ENCODE measurements at regions not wholly inside any gene's neighbourhood (a gene's known extent, or its start where the extent isn't known, plus 50 kb on each side); places are given as distances from the start of the nearest gene placed in this dataset.

- Histone ChIP-seq H3K27ac (peak overlapping the region; percentile 29 to 65), H3K36me3 (no peaks in the 10 kb centered on the region), H3K4me1 (no peaks in the 10 kb centered on the region), H3K27me3 (no peaks in the 10 kb centered on the region), H3K9me3 (no peaks in the 10 kb centered on the region), H3K4me3 (no peak overlapping the region)
- intact Hi-C loops (cut with DNase I; ENCODE audit: low total_unique reads), result no loop called here
- no peak for DNase-seq (ENCODE audit: low spot score in 2 of 2)
- TF ChIP-seq POLR2AphosphoS5 (IDR thresholded peaks at IDR 0.05), result no peak
- no peak for TF ChIP-seq CTCF (IDR thresholded peaks at IDR 0.05)
- no peak for TF ChIP-seq POLR2A (IDR thresholded peaks at IDR 0.05)
Observed at GRCh38 chr1:67589519-67590233, 95.3 kb upstream of the GADD45A start.

DNA sequence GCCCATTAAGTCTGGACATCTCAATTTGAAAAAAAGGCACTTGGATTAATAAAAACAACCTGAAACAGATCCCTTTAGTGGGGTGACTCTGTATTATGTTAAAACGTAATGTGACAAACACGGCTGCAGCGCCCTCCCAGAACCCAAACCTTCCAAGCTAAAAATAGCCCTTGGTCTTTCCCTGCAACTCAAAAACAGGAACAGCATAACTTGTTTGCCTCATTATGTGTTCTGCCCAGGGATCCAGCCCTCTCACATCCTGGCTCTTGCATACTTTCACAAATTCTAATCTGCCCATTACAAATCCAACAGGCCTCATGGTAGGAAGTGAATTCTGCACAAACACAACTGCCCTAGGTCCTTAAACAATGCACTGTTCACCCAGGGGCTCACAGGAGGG, 94.7 kb upstream of the GADD45A start:
- Histone ChIP-seq H3K4me3 (no peak overlapping the region), H3K27ac (peak overlapping the region; percentile 29 to 65), H3K27me3 (no peaks in the 10 kb centered on the region), H3K9me3 (no peaks in the 10 kb centered on the region), H3K36me3 (no peaks in the 10 kb centered on the region), H3K4me1 (no peaks in the 10 kb centered on the region)
- intact Hi-C loops (cut with DNase I; ENCODE audit: low total_unique reads), result no loop called here
- no peak for DNase-seq (ENCODE audit: low spot score in 2 of 2)
- TF ChIP-seq CTCF (IDR thresholded peaks at IDR 0.05) (no peak), POLR2AphosphoS5 (IDR thresholded peaks at IDR 0.05) (no peak), POLR2A (IDR thresholded peaks at IDR 0.05) (no peak)

DNA sequence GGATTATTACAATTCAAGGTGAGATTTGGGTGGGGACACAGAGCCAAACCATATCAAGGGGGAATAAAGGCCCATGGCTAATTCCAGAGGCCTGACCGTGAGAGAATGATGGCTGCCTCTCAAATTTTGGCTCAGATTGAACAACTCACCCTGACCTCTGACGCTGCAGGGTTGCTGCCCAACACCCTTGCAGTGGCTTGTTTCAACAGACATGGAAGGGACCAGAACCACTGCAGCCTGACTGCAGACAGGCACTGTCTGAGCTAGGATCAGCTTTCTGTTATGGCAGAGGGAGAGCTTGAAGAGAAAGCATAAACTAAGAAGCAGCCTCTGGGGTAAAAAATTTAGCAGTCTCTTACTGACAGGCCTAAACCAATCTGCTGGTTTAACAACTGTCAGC, 90.2 kb upstream of the GADD45A start:
- Histone ChIP-seq H3K4me3 (no peak overlapping the region), H3K27me3 (no peaks in the 10 kb centered on the region), H3K36me3 (no peaks in the 10 kb centered on the region), H3K4me1 (no peaks in the 10 kb centered on the region), H3K27ac (no peak overlapping the region), H3K9me3 (no peaks in the 10 kb centered on the region)
- DNase-seq (ENCODE audit: low spot score in 2 of 2), result no peak
- intact Hi-C loops (cut with DNase I; ENCODE audit: low total_unique reads), result no loop called here
- no peak for TF ChIP-seq POLR2A (IDR thresholded peaks at IDR 0.05)
- no peak for TF ChIP-seq CTCF (IDR thresholded peaks at IDR 0.05)
- no peak for TF ChIP-seq POLR2AphosphoS5 (IDR thresholded peaks at IDR 0.05)

DNA sequence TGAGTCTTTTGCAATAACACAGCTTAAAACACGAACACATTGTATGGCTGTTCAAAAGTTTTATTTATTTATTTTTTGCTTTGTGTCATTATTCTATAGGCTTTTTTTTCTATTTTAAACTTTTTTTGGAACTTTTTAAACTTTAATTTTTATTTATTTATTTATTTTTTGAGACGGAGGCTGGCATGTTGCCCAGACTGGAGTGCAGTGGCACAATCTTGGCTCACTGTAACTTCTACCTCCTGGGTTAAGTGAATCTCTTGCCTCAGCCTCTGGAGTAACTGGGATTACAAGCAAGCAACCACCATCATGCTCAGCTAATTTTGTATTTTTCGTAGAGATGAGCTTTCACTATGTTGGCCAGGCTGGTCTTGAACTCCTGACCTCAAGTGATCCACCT, 88.3 kb upstream of the GADD45A start:
- intact Hi-C loops (cut with DNase I; ENCODE audit: low total_unique reads), result no loop called here
- Histone ChIP-seq H3K27me3 (no peaks in the 10 kb centered on the region), H3K27ac (no peak overlapping the region), H3K9me3 (no peaks in the 10 kb centered on the region), H3K4me3 (no peak overlapping the region), H3K36me3 (no peaks in the 10 kb centered on the region), H3K4me1 (no peaks in the 10 kb centered on the region)
- TF ChIP-seq CTCF (IDR thresholded peaks at IDR 0.05) (no peak), POLR2AphosphoS5 (IDR thresholded peaks at IDR 0.05) (no peak), POLR2A (IDR thresholded peaks at IDR 0.05) (no peak)
- DNase-seq (ENCODE audit: low spot score in 2 of 2), result no peak

DNA sequence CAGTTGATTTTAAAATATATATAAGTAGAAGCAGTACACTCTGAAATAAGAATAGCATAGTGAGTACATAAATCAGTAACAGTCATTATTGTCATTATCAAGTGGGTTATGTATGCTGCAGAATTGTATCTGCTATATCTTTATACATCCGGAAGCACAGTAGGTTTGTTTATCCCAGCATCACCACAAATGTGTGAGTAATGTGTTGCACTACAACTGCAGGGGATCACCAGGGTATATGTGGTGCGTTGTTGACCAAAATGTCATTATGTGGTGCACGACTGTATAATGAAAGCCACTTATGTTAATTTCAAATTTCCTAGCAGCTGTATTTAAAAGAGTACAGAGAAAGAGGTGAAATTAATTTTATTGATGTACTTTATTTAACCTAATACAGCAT, 87.7 kb upstream of the GADD45A start:
- TF ChIP-seq POLR2A (IDR thresholded peaks at IDR 0.05) (no peak), POLR2AphosphoS5 (IDR thresholded peaks at IDR 0.05) (no peak), CTCF (IDR thresholded peaks at IDR 0.05) (no peak)
- no peak overlapping the region for H3K27ac ChIP-seq
- no peak for DNase-seq (ENCODE audit: low spot score in 2 of 2)
- intact Hi-C loops (cut with DNase I; ENCODE audit: low total_unique reads), result no loop called here
- H3K4me1 ChIP-seq, result no peaks in the 10 kb centered on the region
- no peaks in the 10 kb centered on the region for H3K9me3 ChIP-seq
- H3K27me3 ChIP-seq, result no peaks in the 10 kb centered on the region
- H3K36me3 ChIP-seq, result no peaks in the 10 kb centered on the region
- no peak overlapping the region for H3K4me3 ChIP-seq

Measured in breast epithelium (tissue), 4 donors.